HG02623 (cell line): ENCODE measurements at regions not wholly inside any gene's neighbourhood (a gene's known extent, or its start where the extent isn't known, plus 50 kb on each side); places are given as distances from the start of the nearest gene placed in this dataset.

ENCODE experiments used
- ATAC-seq: cut with Tn5 transposase; IDR thresholded peaks from one replicate; pipeline ENCODE4 v1.9.1; 2021; ENCODE audit warnings: moderate library complexity; ENCODE audit not compliant: unreplicated experiment

DNA sequence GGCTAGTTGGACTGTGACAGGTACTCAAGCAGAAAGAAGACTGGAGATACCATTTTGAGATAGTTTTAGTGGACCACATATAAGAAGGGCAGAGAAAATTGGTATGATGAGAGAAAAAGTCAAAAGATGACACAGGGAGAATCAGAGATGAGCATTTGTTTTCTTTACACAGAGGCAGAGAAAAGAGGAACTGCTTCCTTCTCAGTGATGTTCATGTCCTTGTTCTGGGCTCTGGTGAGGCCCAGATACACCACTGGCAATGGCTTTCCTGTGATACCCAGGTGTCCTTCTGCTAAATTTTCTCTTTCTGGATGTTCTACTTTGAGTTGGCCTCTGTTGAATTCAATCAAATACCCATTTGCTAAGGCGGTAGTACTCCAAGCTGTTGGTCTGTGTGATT lies 1782.7 kb upstream of the SEL1L start:
- ATAC-seq: no peak

DNA sequence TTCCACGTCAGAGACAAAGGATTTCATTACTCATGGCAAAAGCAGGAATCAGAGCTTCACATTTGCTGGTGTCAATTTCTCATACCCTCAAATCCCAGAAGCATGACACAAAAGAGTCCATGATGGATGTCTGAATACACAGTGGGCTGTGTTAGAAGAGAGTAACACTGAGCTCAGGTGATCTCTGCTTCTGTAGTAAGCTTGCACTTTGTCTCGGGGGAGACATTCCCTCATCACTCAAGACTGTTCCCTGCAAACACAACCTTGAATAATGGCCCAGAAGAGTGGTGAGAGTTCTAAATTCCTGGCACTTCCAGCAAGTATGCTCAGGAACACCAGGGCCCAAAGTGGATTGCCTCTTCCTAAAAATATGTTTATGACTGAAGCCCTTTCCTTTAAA lies 1787.2 kb upstream of the SEL1L start:
- ATAC-seq: no peak

DNA sequence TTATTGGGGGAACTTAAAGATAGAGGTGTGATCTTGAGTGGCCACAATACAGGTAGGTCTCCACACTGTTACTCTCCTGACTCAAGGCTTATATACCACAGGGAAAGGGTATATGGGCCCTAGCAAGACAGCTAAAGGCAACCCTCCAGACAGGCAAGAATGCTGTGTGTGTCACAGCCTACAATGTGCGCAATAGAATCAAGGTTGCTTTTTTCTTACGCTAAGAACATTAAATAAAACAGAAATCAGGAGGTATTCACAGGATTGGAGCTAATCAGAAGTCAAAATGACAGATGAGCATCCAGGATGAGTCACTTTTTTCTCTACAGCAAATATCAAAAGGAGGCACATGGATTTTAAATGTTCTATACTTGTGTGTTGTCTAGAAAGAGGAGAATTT lies 1797.9 kb upstream of the SEL1L start:
- no peak for ATAC-seq

DNA sequence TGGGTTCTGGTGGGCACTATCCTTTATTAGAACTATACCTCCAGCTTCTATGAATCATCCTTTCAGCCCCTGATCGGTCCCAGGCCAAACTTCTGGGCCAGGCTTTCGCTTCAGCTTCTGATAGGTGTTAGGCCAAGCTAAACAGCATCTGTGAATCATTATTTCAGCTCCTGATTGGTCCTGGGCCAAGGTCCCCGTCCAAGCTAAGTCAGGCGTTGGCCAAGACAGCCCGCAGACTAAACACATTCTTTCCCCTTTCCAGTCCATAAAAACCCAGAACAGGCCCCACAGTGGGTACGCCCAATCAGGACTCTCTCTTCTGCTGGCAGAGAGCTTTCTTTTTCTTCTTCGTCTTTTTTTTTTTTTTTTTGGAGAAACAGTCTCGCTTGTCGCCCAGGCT lies 1808.9 kb upstream of the SEL1L start:
- ATAC-seq: no peak

DNA sequence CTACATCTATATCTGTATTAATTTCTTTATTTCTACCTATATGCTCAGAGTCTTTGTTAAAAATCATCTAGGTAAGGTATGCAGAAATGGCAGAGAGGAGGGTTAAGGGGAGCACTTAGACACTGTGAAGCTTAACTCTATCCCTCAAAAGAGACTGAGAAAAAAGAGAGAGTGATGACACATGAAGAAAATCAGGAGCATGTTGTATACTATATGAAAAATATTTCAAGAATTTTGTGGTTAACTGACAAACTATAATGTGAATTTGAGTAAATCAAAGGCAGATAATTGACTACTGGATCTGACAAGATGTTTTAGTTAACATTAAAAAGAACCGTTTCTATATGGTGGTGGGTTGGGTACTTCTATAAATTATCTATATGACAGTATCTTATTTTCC lies 1814.2 kb upstream of the SEL1L start:
- ATAC-seq: no peak

DNA sequence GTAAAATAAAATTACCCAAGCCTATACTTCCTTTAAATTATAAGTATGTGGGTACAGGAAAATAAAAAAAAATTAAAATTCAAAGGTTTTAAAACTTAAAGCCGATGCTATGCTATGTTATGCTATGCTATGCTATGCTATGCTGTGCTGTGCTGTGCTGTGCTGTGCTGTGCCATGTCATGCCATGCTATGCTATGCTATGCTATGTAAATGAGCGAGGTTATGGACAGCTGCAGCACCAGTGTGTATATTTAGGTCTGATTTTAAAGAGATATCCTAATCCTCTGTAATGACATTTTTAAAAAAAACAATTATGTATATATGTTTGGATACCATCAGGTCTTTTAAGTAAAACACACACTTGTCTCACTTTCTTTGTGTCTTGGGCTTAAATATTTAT lies 1822.0 kb upstream of the SEL1L start:
- no peak for ATAC-seq

DNA sequence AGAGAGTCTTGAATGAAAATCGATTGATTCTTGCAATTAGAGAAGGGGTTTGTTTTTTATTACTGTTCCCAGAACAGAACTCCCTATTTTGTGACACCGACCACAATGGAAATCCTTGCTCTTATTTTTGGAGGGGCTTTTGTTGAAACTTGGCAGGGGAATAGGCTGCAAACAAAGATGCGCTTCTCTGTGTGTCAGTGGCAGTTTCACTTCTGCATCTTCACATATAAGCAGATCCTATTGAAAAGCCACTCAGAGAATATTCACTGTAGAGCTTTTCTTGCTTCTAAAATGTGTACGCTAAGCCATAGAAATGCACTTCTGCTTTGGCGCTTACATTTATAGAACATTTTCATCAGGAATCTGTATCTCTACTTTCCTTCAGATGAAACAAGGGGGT lies 1822.4 kb upstream of the SEL1L start:
- ATAC-seq: no peak

DNA sequence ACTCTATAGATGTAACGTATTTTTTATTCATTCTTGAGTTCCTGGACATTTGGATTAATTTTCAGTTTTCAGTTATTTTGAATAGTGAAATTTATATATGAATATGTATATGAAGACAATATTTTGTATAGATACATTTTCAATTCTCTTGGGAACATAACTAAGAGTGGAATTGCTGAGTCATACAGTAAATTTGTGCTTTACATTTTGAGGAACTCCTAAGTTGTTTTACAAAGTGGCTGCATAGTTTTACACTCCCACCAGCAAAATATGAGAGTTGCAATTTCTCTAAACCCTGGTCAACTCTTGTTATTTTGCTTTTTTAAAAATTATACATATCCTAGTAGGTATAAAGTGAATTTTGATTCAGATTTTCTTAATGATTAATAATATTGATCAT lies 1838.6 kb upstream of the SEL1L start:
- ATAC-seq: no peak

DNA sequence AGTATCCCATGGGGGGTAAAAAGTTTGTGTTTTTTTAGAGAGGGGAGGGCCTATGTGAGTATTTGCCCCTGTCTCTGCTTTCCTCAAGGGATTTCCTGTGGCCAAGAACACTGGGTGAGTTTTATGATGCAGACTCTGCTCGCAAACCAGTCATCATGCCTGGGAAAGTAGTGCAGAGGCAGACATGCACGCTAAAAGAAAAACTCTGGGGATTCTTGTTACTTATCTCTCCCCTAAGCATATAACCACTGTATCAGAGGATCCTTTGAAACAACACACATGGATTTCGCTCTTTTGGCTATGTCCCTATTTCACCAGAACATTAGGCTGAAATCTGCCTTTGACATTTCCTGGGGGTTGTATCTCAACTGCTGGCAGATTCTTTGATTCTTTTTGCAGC lies 1845.8 kb upstream of the SEL1L start:
- ATAC-seq: no peak

DNA sequence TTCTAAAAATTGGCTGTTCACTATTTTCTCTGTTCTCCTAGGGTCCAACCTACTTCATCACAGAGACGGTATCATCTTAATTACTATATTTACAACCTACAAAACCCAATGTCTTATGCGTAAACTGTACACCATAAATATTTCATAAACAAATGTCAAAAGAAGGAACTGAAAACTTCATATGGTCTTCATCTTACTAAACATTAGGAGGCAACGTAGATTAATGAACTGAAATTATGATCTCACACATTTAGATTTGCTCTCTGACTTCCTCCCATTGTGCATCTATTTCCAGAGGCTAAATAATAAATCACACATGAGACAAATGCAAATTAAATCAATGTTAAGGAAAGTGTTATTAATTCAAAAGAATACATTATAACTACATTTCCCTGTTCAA lies 1850.6 kb upstream of the SEL1L start:
- no peak for ATAC-seq

DNA sequence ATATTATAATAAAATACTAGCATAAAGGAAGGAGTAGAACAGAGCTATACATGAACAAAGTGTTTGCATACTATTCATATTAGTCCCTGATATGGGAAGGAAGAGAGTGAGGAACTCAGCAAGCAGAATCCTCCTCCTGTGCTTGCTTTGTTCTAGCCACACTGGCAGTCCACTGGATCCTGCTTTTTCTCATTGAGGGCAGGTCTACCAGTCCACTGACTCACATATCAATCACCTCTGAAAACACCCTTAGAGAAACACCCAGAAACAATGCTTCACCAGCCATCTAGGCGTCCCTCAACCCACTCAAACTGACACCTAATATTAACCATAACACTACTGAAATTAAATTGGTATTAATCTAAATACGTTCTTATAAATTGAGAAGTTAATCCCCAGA lies 1861.7 kb upstream of the SEL1L start:
- ATAC-seq: no peak

DNA sequence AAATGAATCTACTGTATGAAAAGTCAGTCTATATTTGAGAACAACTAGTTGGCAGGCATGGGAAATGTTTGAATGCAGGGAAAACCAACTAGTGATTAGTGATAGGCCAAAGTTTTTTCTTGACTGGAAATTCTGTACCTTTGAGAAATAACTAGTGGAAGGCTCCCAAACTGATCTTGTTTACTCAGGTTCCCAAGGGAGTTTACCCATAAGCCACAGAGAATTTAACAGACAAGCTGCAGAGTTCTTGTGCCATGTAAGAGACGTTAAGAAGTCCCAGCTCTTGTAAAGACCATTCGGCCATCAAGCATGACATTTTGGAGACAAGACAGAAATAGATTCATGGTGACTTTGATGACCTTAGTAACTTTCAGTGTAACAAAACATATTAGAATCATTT lies 1882.8 kb upstream of the SEL1L start:
- no peak for ATAC-seq

DNA sequence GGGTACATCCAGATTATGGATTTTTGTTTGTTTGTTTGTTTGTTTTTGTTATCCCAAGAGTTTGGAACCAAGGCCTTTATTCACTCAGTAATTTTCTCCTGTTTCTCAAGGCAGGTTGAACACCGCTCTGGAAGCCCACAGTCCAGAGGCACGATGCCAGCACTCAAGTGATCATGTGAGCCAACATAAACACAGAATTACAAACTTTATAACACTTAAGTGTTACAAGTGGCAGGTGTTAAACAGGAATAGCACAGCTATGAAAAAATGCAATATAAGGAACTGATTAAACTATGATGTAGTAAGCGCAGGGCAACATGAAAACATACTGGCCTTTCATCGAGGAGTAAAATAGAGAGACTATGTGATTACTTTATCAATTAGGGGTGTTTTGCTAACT lies 1885.8 kb upstream of the SEL1L start:
- no peak for ATAC-seq

DNA sequence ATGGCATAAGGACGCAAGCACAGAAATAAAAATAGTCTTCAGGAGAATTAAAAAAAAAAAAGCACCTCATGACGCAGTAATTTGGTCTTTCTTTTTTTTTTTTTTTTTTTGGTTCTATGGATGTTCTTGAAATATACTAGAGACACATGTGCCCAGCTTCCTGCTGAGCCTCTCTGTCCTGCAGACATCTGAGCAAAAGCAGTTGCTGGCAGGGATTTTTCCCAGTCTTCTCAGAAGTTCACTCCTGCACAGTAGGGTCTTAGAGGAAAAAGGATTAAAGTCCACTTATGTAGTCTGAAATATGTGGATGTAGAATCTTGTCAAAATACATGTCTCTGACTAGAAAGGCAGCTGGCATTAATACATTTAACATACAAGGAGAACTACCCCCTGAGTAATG lies 1888.1 kb upstream of the SEL1L start:
- no peak for ATAC-seq

DNA sequence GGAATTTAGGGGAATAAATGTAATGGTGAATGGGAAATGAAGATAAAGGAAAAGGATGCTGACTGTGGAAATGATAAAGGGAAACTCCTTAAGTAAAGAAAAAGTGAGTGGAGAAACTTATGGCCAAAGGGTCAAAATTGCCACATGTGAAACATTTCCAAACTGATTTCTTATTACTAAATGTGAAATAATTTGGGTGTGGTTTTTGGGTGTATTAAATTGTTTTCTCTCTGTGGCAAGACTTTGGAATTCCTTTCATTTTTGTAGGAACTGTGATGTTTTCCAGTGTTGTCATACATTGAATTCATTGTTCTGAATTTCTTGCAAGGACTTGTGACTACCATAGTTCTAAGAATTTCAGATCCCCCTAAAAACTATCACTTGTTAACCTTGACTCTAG lies 1891.5 kb upstream of the SEL1L start:
- no peak for ATAC-seq

DNA sequence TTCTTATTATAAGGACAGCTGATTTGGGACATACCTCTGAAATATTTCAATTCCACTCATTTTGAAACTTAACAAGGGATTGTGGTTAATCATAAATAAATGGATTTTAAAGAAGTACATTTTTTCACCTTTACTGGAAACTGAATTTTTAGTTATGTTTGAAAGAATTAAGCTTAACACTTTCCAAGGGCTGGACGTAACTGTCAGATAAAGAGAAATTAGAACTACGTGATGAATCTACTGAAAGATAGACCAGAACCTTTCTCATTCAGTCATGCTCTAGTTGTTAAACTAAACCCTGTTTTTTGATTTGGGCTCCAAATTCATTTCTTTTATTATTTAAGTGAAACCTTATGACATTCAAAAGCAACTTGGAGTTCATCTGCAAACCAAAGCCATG lies 1892.1 kb upstream of the SEL1L start:
- no peak for ATAC-seq

DNA sequence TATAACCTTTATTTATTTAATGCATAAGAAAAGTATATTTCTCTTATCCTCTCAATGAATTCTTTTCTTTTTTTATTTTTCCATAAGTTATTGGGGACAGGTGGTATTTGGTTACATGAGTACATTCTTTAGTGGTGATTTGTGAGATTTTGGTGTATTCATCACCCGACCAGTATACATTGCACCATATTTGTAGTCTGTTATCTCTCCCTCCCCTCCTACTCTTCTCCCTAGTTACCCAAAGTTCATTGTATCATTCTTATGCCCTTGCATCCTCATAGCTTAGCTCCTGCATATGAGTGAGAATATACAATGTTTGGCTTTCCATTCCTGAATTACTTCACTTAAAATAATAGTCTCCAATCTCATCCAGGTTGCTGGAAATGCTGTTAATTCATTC lies 1900.0 kb upstream of the SEL1L start:
- ATAC-seq: no peak

DNA sequence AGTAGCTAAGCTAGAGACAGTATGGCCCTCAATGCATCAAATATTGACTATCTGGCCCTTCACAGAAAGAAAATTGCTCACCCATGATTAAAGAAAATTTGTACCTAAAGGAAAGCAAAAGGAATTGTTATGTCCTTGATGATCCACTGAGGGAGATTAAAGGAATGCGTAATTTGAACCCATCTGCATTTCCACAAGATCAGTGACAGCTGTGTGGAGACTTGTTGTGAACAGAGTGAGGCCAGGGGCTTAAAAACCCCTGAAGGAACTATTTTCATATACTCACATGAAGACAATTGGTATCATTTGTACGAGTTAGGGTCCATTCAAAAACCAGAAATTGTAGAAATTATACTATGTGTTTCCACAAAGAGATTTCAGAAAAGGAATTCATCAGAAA lies 1908.1 kb upstream of the SEL1L start:
- ATAC-seq: no peak

DNA sequence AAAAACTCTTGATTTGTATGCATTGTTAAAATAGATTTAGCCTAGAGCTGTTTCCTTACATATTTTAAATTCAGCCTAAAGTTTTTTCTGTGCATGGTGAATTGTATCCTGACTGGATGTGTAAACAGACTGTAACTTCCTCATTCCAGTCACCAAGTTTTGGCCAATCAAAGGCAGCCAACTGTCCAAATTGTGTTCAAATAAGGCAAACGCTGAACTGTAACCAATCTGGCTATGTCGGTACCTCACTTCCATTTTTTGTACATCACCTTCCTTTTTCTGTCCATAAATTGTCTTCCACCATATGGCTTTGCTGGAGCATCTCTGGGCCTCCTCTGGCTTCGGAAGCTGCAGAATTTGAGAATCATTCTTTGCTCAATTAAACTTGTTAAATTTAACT lies 1921.9 kb upstream of the SEL1L start:
- ATAC-seq: no peak

DNA sequence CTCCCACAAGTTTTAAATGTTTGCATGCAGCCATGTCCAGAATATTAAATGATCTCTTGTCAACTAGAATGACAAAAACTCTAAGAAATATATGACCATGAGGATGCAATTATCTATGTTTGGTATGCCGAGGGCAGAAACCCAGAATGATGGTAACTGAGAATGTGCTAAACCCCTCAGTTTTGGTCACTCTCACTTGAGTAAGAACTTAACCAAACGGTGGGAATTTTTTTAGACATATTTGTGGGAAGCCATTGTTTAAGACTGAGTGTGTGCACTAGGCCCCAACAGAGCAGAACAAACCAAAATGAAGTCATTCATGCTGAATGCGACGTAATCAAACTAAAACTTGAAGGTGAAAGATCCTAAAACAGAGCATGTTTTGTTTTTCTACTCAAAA lies 1927.9 kb upstream of the SEL1L start:
- ATAC-seq: no peak

DNA sequence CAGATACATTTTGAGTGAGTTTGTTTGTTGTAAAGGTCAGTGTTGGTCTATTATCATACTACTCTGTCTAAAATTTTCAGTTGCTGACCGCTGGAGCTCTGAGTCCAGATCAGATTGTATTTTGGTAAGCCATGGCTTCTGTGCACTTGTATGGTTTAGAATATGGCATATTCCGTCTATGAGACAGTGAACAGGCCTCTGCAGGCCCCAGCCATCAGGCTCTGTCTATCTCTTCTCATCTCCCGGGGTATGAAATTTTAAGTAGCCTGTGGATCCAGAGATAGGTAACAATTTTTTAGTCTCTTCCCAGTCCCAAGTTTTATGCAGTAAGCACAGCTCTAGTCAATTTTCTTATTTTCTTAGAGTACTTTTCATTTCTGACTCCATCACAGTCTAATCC lies 1929.1 kb upstream of the SEL1L start:
- ATAC-seq: no peak

DNA sequence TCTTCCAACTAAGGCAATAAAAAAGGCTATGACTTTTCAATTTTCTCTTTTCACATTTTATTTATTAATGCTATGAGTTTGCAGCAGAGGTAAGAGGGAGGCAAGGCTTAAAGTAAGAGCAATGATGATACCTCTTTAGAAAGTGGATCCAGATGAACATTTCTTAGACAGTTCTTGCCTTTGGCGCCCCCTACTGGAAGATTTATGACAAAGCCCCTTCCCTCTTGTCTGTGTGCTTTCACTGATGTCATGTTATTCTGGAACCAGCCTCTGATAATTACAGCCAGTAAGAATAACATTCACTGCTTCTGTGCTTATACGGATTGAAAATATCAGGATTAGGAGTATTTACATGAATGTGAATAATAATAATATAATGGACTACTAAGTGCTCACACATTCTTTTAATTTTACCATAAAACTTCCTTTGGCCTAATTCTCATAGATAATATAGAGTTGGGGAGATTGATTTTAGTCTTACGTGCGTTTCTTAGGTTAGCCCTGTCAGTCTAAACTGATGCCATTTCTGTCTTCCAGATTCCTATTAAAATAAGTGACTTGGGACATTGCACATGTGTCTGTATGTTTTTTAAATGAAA lies 1929.9 kb upstream of the SEL1L start:
- peak; percentile 45 for ATAC-seq

DNA sequence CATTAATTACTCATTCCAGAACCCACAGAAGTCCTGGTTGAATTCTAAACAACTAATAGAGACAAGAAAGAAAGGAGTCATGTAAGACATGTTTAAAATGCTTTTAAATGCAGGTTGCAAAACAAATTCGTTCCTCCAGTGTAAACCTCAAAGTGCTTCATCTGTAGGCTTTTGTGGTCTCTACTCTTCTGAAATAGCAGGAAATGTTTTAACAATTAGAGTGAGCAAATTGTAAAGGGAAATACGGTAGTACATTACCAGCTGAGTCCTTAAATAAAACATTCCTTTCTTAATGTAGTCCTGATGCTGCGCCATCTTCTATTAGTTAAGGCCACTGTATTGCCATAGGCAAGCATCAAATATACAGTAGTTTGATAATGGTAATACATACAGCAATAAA lies 1934.2 kb upstream of the SEL1L start:
- no peak for ATAC-seq

DNA sequence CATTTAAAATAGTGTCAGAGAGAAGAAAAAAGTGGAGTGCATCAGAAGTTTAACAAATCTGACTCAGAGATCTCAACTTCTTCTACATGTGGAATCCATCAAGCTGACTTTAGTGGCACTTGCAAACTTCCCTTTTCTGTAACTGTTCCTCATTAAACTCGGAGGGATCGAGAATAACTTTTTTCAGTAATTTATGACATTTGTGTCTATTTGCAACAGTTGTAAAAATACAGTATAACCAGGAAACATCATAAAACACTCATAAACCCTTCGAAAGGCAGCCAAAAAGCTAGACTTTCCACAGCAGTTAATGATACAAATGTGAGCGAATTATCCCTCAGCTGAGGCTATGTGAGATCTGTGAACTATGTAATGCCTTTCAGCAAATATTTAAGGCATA lies 1936.8 kb upstream of the SEL1L start:
- no peak for ATAC-seq
